Uterus (tissue), 3 donors: ENCODE measurements at regions not wholly inside any gene's neighbourhood (a gene's known extent, or its start where the extent isn't known, plus 50 kb on each side); places are given as distances from the start of the nearest gene placed in this dataset.

ENCODE experiments used
- DNase-seq, 2 donors: peaks; one replicate each; pipeline ENCODE4 v3.0.0-alpha.2; 2019 to 2020
- H3K27ac ChIP-seq, 2 donors: fragments of 200-600 bp; sonication (generic); 1 replicate in 1 of 2; 2 replicates in 1 of 2; pipeline ENCODE4 v1.5.1; 2016 to 2018
- H3K27me3 ChIP-seq, 2 donors: fragments of 200-600 bp; sonication (generic); one replicate each; pipeline ENCODE4 v1.5.1; 2018 to 2019; ENCODE audit warnings: control low read depth in 1 of 2
- H3K36me3 ChIP-seq, 2 donors: fragments of 200-600 bp; sonication (generic); one replicate each; pipeline ENCODE4 v1.5.1; 2019; ENCODE audit warnings: control low read depth in 1 of 2
- H3K4me1 ChIP-seq, 2 donors: fragments of 200-600 bp; sonication (generic); one replicate each; pipeline ENCODE4 v1.5.1; 2018 to 2019; ENCODE audit warnings: control low read depth in 1 of 2
- H3K4me3 ChIP-seq, 2 donors: fragments of 200-600 bp; sonication (generic); 1 replicate in 1 of 2; 2 replicates in 1 of 2; pipeline ENCODE4 v1.5.1; 2018 to 2019; ENCODE audit warnings: mild to moderate bottlenecking in 1 of 2
- H3K9me3 ChIP-seq, 2 donors: fragments of 200-600 bp; sonication (generic); one replicate each; pipeline ENCODE4 v1.5.1; 2019; ENCODE audit warnings: control low read depth in 1 of 2
- POLR2A ChIP-seq, 2 donors: fragments of 450-650 bp; IDR thresholded peaks; one replicate each; pipeline ENCODE4 v1.6.1; 2016; ENCODE audit warnings: antibody characterized with exemption in 2 of 2, mild to moderate bottlenecking in 1 of 2, moderate library complexity in 1 of 2
- intact Hi-C: fragments of 100-400 bp; cut with DNase I; formaldehyde crosslinking; loops from one replicate; pipeline ENCODE4 v1.15.1; 2023; ENCODE audit warnings: low total_unique reads
- TF ChIP-seq, protein P1 (sequence below), 4 experiments: fragments of 200-600 bp in 2 of 4; fragments of 450-650 bp in 2 of 4; sonication (generic) in 2 of 4; IDR thresholded peaks; one replicate each; pipeline ENCODE4 v1.5.1; 2016 to 2019; ENCODE audit warnings: antibody characterized with exemption in 4 of 4, mild to moderate bottlenecking in 2 of 4, moderate library complexity in 1 of 4
- donor health status: DM: yes; HTN: yes; CAD: no.

DNA sequence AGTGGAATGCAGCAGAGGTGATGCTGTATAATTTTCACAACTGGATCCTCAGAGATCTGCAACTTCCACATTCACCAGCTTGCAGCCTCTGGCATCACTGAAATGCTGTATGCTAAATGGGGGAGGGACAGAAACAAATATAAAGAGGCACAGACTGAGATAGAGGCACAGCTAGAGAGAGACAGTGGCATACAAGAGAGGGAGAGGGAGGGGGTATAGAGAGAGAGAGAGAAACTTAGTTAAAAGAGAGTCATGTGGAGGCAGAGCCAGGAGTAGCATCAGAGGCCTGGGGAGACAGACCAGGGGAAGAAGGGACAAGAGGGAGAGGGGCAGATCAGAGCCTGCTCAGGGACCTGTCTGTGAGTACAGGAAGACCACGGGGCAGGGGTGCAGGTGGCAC lies 84.5 kb upstream of the GRIK3 start:
- H3K36me3 ChIP-seq = no peaks in the 10 kb centered on the region
- H3K4me3 ChIP-seq = no peak overlapping the region
- no peak for TF ChIP-seq POLR2A (IDR thresholded peaks at IDR 0.05)
- TF ChIP-seq, protein P1, sequence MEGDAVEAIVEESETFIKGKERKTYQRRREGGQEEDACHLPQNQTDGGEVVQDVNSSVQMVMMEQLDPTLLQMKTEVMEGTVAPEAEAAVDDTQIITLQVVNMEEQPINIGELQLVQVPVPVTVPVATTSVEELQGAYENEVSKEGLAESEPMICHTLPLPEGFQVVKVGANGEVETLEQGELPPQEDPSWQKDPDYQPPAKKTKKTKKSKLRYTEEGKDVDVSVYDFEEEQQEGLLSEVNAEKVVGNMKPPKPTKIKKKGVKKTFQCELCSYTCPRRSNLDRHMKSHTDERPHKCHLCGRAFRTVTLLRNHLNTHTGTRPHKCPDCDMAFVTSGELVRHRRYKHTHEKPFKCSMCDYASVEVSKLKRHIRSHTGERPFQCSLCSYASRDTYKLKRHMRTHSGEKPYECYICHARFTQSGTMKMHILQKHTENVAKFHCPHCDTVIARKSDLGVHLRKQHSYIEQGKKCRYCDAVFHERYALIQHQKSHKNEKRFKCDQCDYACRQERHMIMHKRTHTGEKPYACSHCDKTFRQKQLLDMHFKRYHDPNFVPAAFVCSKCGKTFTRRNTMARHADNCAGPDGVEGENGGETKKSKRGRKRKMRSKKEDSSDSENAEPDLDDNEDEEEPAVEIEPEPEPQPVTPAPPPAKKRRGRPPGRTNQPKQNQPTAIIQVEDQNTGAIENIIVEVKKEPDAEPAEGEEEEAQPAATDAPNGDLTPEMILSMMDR (IDR thresholded peaks at IDR 0.05) = no peak
- no peaks in the 10 kb centered on the region for H3K9me3 ChIP-seq
- no peaks in the 10 kb centered on the region for H3K27me3 ChIP-seq
- H3K27ac ChIP-seq = no peak overlapping the region
- intact Hi-C loops = no loop called here
- no peak for DNase-seq
- H3K4me1 ChIP-seq = no peaks in the 10 kb centered on the region

DNA sequence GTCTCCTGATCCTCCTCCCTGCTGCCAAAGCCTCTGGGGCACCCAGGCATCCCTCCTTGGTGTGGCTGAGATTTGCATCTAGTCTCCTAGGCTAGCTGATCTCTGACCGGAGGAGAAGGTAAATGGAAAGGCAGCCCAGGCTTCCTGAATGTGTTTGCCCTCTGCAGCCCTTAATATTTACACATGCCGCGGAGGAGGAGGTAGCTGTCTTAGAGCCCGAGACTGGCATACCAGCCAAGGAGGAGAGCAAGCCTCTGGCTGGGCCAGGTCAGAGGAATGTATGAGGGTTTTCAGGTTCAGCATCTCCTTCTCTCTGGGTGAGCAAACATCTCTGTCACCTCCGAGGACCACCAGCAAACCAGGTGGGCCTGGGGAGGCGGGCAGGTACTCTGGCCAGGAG lies 86.0 kb upstream of the GRIK3 start:
- Histone ChIP-seq H3K36me3 (no peaks in the 10 kb centered on the region), H3K27ac (no peak overlapping the region), H3K4me1 (no peaks in the 10 kb centered on the region), H3K9me3 (no peaks in the 10 kb centered on the region), H3K27me3 (no peaks in the 10 kb centered on the region), H3K4me3 (no peak overlapping the region)
- intact Hi-C loops = no loop called here
- no peak for DNase-seq
- TF ChIP-seq, protein P1 (IDR thresholded peaks at IDR 0.05) = no peak
- TF ChIP-seq POLR2A (IDR thresholded peaks at IDR 0.05) = no peak

GRCh38 chr1:37123276-37124115 lies 89.2 kb upstream of the GRIK3 start:
- Histone ChIP-seq H3K27ac (no peak overlapping the region), H3K36me3 (no peaks in the 10 kb centered on the region), H3K4me3 (no peak overlapping the region), H3K4me1 (no peaks in the 10 kb centered on the region), H3K9me3 (no peaks in the 10 kb centered on the region), H3K27me3 (no peaks in the 10 kb centered on the region)
- TF ChIP-seq POLR2A (IDR thresholded peaks at IDR 0.05) = no peak
- TF ChIP-seq, protein P1 (IDR thresholded peaks at IDR 0.05) = no peak
- intact Hi-C loops = no loop called here
- no peak for DNase-seq

DNA sequence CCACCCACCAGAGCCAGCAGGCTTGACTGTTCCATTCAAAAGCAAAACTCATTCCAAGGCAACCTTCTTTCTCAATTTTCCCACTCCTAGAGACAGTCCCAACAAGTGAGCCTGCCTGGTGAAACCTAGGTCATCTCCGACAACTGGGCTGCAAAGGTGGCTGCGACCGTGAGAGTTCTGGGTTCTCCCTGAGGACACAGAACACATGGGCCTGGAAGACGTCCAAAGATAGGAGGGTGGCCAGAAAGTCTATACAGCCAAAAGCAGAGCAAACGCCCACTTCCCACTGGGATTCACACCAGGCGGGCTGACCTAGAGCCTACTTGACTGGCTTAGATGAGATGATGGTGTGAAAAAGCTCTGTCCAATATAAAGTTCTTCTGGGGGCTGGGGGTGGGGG lies 90.2 kb upstream of the GRIK3 start:
- no peaks in the 10 kb centered on the region for H3K27me3 ChIP-seq
- H3K9me3 ChIP-seq = no peaks in the 10 kb centered on the region
- no peaks in the 10 kb centered on the region for H3K36me3 ChIP-seq

GRCh38 chr1:37125295-37125694 lies 91.0 kb upstream of the GRIK3 start:
- Histone ChIP-seq H3K27me3 (no peaks in the 10 kb centered on the region), H3K4me3 (no peak overlapping the region), H3K27ac (no peak overlapping the region), H3K9me3 (no peaks in the 10 kb centered on the region), H3K4me1 (no peaks in the 10 kb centered on the region), H3K36me3 (no peaks in the 10 kb centered on the region)
- intact Hi-C loops = no loop called here
- DNase-seq = no peak
- TF ChIP-seq, protein P1 (IDR thresholded peaks at IDR 0.05) = no peak
- no peak for TF ChIP-seq POLR2A (IDR thresholded peaks at IDR 0.05)

More for the DNA sequence above, 90.2 kb upstream of the GRIK3 start:
- TF ChIP-seq POLR2A (IDR thresholded peaks at IDR 0.05) = no peak
- TF ChIP-seq, protein P1 (IDR thresholded peaks at IDR 0.05) = no peak
- no peaks in the 10 kb centered on the region for H3K4me1 ChIP-seq
- intact Hi-C loops = no loop called here
- no peak overlapping the region for H3K4me3 ChIP-seq
- no peak overlapping the region for H3K27ac ChIP-seq
- DNase-seq = no peak
